ENCODE measurements at regions not wholly inside any gene's neighbourhood (a gene's known extent, or its start where the extent isn't known, plus 50 kb on each side); places are given as distances from the start of the nearest gene placed in this dataset.

GRCh38 chr1:212495766-212496494, 63.2 kb downstream of the NENF start:
- ChIA-PET CTCF (interaction anchor here (0.9 to 1.4 kb wide), 3 partner anchors 16 to 21 kb away, joined by 3 to 8 read pairs (median 3); no protein-coding TSS in a partner anchor), POLR2A (interaction anchor here (0.7 kb wide), 1 partner anchor 113 kb away, joined by 5 read pairs; the partner anchor contains the start of gene ATF3)
- no peak for DNase-seq (ENCODE audit: extremely low spot score)
- TF ChIP-seq CTCF (IDR thresholded peaks at IDR 0.05; ENCODE audit: control extremely low read depth, extremely low read depth, low read depth, missing control alignments) = no peak

DNA sequence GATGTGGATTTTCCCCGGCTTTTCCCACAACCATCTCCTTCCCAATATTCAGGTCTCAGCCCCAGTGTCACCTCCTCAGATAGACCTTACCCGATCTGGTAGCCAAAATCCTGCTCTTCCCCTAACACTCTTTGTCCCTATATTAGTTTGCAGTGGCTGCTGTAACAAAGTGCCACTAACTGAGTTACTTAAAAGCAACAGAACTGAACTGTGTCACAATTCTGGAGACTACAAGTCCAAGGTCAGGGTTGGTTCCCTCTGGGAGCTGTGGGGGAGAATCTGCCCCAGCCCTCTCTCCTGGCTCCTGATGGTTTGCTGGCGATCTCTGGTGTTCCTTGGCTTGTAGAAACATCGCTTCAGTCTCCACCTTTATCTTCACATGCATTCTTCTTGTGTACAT, 64.0 kb downstream of the NENF start:
- no peak for DNase-seq (ENCODE audit: extremely low spot score)
- TF ChIP-seq CTCF (IDR thresholded peaks at IDR 0.05; ENCODE audit: control extremely low read depth, extremely low read depth, low read depth, missing control alignments) = no peak
- CTCF ChIA-PET = interaction anchor here (1.4 to 2.0 kb wide), 3 partner anchors 11 to 22 kb away, joined by 3 to 11 read pairs (median 3); no protein-coding TSS in a partner anchor
- POLR2A ChIA-PET = no interaction called here

DNA sequence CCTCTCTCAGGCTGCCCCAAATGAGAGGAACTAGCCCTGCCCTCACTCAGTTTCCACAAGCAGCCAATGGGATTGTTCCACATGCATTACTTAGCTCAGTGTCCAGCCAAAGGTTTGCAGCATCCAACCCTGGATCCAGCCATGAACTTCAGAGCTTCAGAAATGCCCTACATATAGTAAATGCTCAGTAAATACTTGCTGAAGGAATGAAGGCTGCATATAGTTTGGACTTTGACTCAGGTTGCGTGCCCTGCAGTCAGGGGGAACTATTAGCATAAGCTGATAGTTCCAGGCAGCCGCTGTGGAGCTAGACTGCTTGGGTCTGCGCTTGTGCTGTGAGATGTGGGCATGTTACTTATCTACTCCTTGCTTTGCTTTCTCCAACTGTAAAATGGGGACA, 64.8 kb downstream of the NENF start:
- no peak for DNase-seq (ENCODE audit: extremely low spot score)
- CTCF ChIA-PET = interaction anchor here (0.8 to 2.0 kb wide), 9 partner anchors 8 to 817 kb away, joined by 3 to 11 read pairs (median 3); partner anchors contain the start of genes DTL and INTS7
- TF ChIP-seq CTCF (IDR thresholded peaks at IDR 0.05; ENCODE audit: control extremely low read depth, extremely low read depth, low read depth, missing control alignments) = no peak
- POLR2A ChIA-PET = interaction anchor here (1.7 kb wide), 1 partner anchor 111 kb away, joined by 8 read pairs; the partner anchor contains the start of gene ATF3

DNA sequence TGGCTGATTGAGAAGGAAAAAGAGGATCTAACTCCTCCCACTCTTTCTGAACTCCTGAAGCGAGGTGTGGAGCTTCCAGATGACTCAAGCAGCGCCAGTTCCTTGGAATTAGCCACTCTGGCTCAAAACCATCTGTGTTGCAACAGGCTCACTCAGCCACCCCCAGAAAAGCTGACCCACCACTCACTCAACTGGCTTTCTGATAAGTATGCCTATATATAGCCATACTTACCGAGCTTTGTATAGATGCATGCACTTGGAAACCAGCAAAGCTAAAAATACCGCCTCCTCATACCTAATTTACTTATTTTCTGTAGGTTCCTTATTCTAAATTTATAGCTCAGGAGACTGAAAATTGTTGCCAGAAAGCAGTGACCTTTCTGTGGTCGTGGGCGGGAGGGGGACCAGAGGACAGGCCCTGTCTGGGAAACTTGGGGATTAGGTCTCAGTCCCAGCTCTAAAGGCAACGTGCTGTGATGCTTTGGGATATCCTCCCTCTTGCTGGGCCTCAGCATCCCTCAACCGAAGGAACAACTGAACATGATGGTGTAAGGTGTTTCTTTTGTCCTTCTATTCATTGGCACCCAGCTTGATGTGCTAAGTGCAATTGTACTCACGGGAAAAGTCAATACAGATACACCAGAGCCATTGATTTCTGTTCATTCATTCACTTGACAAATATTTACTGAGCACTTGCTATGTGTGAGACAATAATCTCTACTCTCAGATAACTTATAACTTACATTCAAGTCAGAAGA, 65.7 kb downstream of the NENF start:
- no peak for DNase-seq (ENCODE audit: extremely low spot score)
- ChIA-PET POLR2A (interaction anchor here (0.9 to 1.7 kb wide), 2 partner anchors 10 to 110 kb away, joined by 3 to 8 read pairs; partner anchors contain the start of gene ATF3), CTCF (interaction anchor here (0.8 to 2.0 kb wide), 9 partner anchors 9 to 818 kb away, joined by 3 to 11 read pairs (median 3); partner anchors contain the start of genes DTL and INTS7)
- no peak for TF ChIP-seq CTCF (IDR thresholded peaks at IDR 0.05; ENCODE audit: control extremely low read depth, extremely low read depth, low read depth, missing control alignments)

GRCh38 chr1:212500351-212500750, 67.6 kb downstream of the NENF start:
- ChIA-PET CTCF (interaction anchor here (0.8 to 1.5 kb wide), 3 partner anchors 9 to 23 kb away, joined by 3 to 6 read pairs (median 3); no protein-coding TSS in a partner anchor), POLR2A (no interaction called here)
- DNase-seq (ENCODE audit: extremely low spot score) = no peak
- no peak for TF ChIP-seq CTCF (IDR thresholded peaks at IDR 0.05; ENCODE audit: control extremely low read depth, extremely low read depth, low read depth, missing control alignments)

- CTCF ChIA-PET = interaction anchor here (0.8 to 1.5 kb wide), 3 partner anchors 8 to 24 kb away, joined by 3 to 6 read pairs (median 3); no protein-coding TSS in a partner anchor
- TF ChIP-seq CTCF (IDR thresholded peaks at IDR 0.05; ENCODE audit: control extremely low read depth, extremely low read depth, low read depth, missing control alignments) = no peak
- no peak for DNase-seq (ENCODE audit: extremely low spot score)
- POLR2A ChIA-PET = no interaction called here
Measured at GRCh38 chr1:212500983-212501382, 68.3 kb downstream of the NENF start.

Data from GM10248 (cell line).